ENCODE measurements at regions not wholly inside any gene's neighbourhood (a gene's known extent, or its start where the extent isn't known, plus 50 kb on each side); places are given as distances from the start of the nearest gene placed in this dataset.
"Not testable (repeated sequence)": the region's sequence is repeated elsewhere in the genome, so short reads cannot be mapped to it uniquely, and the experiment has no call there.

GRCh38 chr2:67164771-67165522 is 232.2 kb upstream of the ETAA1 start:
- no peak overlapping the region for H3K27ac ChIP-seq
- H3K4me1 ChIP-seq = peaks cover 4% of the 10 kb centered on the region
- intact Hi-C loops (cut with DNase I) = no loop called here
- DNase-seq (no peak), ATAC-seq (no peak)
- 71 to 88% methylated on average over 4 of the region's 4 CpGs for WGBS, 2 donors
- H3K36me3 ChIP-seq (replicated peaks in 1 of 2; ENCODE audit: insufficient read depth in 1 of 2, low read depth in 2 of 2) = no peaks in the 10 kb centered on the region
- no peak overlapping the region for H3K4me3 ChIP-seq
- H3K27me3 ChIP-seq = no peaks in the 10 kb centered on the region
- TF ChIP-seq CTCF (IDR thresholded peaks at IDR 0.05) = no peak
- TF ChIP-seq POLR2A (IDR thresholded peaks at IDR 0.05) = no peak
- H3K9me3 ChIP-seq = no peaks in the 10 kb centered on the region

- no peaks in the 10 kb centered on the region for H3K36me3 ChIP-seq (replicated peaks in 1 of 2; ENCODE audit: insufficient read depth in 1 of 2, low read depth in 2 of 2)
- H3K4me3 ChIP-seq = no peak overlapping the region
- H3K4me1 ChIP-seq = peaks cover 4% of the 10 kb centered on the region
- ATAC-seq (no peak), DNase-seq (no peak)
- no peaks in the 10 kb centered on the region for H3K9me3 ChIP-seq
- no peak for TF ChIP-seq CTCF (IDR thresholded peaks at IDR 0.05)
- no peak for TF ChIP-seq POLR2A (IDR thresholded peaks at IDR 0.05)
- H3K27me3 ChIP-seq = no peaks in the 10 kb centered on the region
- H3K27ac ChIP-seq = no peak overlapping the region
- intact Hi-C loops (cut with DNase I) = no loop called here
Observed at GRCh38 chr2:67165523-67165990, 231.6 kb upstream of the ETAA1 start.

- H3K27me3 ChIP-seq; H3K9me3 ChIP-seq; H3K4me1 ChIP-seq; H3K4me3 ChIP-seq; H3K27ac ChIP-seq; H3K36me3 ChIP-seq (replicated peaks in 1 of 2; ENCODE audit: insufficient read depth in 1 of 2, low read depth in 2 of 2); ATAC-seq; DNase-seq; intact Hi-C loops (cut with DNase I): not testable (repeated sequence)
- 86 to 92% methylated on average over 2 of the region's 2 CpGs for WGBS, 2 donors
Observed at GRCh38 chr2:67166511-67166910, 230.6 kb upstream of the ETAA1 start.

- H3K27me3 ChIP-seq = no peaks in the 10 kb centered on the region
- H3K4me1 ChIP-seq = peaks cover 4% of the 10 kb centered on the region
- no peak for DNase-seq
- no peak overlapping the region for H3K4me3 ChIP-seq
- intact Hi-C loops (cut with DNase I) = no loop called here
- WGBS, 2 donors = 86 to 88% methylated on average over 6 of the region's 6 CpGs
- no peak for ATAC-seq
- no peaks in the 10 kb centered on the region for H3K9me3 ChIP-seq
- H3K36me3 ChIP-seq (replicated peaks in 1 of 2; ENCODE audit: insufficient read depth in 1 of 2, low read depth in 2 of 2) = no peaks in the 10 kb centered on the region
- no peak overlapping the region for H3K27ac ChIP-seq
- TF ChIP-seq POLR2A (IDR thresholded peaks at IDR 0.05) (no peak), CTCF (IDR thresholded peaks at IDR 0.05) (no peak)
Observed at GRCh38 chr2:67169417-67170140, 227.6 kb upstream of the ETAA1 start.

GRCh38 chr2:67179526-67179925 is 217.6 kb upstream of the ETAA1 start:
- no peak overlapping the region for H3K4me3 ChIP-seq
- no peaks in the 10 kb centered on the region for H3K9me3 ChIP-seq
- DNase-seq = no peak
- intact Hi-C loops (cut with DNase I) = no loop called here
- TF ChIP-seq CTCF (IDR thresholded peaks at IDR 0.05) (no peak), POLR2A (IDR thresholded peaks at IDR 0.05) (no peak)
- no peaks in the 10 kb centered on the region for H3K27me3 ChIP-seq
- no peak for ATAC-seq
- peaks cover 0 to 4% of the 10 kb centered on the region in 2 donors for H3K36me3 ChIP-seq (replicated peaks in 1 of 2; ENCODE audit: insufficient read depth in 1 of 2, low read depth in 2 of 2)
- WGBS, 2 donors = 91 to 98% methylated on average over 3 of the region's 3 CpGs
- H3K27ac ChIP-seq = no peak overlapping the region
- H3K4me1 ChIP-seq = peaks cover 22% of the 10 kb centered on the region
